ENCODE measurements at regions not wholly inside any gene's neighbourhood (a gene's known extent, or its start where the extent isn't known, plus 50 kb on each side); places are given as distances from the start of the nearest gene placed in this dataset.

- Mint-ChIP-seq H3K36me3 (ENCODE audit: low read depth) (no peaks in the 10 kb centered on the region), H3K4me1 (ENCODE audit: low read depth) (peaks cover 5% of the 10 kb centered on the region), H3K9me3 (ENCODE audit: low read depth) (no peaks in the 10 kb centered on the region), H3K4me3 (ENCODE audit: unreplicated experiment) (no peak overlapping the region), H3K27ac (ENCODE audit: unreplicated experiment) (no peak overlapping the region), H3K27me3 (ENCODE audit: low read depth) (no peaks in the 10 kb centered on the region)
- TF ChIP-seq CTCF (IDR thresholded peaks at IDR 0.05) = no peak
- DNase-seq (ENCODE audit: low spot score) = no peak
These were observed 167.4 kb downstream of the TMEM167A start for GRCh38 chr5:82909771-82910170.

DNA sequence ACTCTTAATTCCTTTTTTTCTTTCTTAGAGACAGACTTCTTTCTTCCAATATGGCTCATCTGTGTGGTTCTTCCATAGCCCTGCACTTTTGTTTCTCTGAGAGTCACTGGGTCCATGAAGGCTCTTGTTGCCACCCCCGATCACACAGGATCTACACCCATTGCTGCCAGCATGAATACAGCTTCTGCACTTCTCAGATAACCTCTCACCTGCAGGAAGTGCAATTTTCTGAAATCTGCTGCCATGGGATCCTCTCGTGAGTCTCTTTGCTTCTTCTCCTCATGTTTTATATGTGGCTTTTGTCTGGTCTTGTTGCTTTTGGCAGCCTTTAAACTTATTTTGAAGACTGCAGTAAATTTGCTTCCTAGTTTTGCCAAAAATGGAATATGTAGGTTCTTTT, 171.2 kb downstream of the TMEM167A start:
- no peak for DNase-seq (ENCODE audit: low spot score)

DNA sequence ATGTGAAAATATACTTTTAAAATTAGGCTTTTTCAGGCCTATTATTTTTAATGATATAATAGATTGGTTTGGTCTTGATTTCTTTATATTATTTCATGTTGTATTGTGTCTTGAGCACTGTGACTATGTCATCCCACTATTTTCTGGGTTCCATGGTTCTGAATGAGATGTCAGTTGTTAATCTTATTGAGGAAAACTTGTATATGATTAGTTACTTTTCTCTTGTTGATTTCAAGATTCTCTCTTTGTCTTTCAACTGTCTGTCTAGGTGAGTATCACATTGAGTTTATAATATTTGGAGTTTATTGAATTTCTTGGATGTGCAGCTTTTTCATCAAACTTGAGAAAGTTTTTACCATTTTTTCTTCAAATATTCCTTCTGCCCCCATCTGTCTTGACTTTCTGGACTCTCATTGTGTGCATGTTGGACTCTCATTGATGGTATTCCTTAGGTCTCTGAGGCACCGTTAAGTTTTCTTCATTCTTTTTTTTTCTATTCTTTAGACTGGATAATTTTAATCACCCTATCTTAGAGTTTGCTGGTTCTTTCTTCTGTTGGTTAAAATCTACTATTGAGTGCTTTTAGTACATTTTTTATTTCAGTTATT, 175.8 kb downstream of the TMEM167A start:
- peaks cover 12% of the 10 kb centered on the region for H3K36me3 Mint-ChIP-seq (ENCODE audit: low read depth)
- no peaks in the 10 kb centered on the region for H3K27me3 Mint-ChIP-seq (ENCODE audit: low read depth)
- peaks cover 43% of the 10 kb centered on the region for H3K9me3 Mint-ChIP-seq (ENCODE audit: low read depth)
- no peak for TF ChIP-seq CTCF (IDR thresholded peaks at IDR 0.05)
- DNase-seq (ENCODE audit: low spot score) = no peak
- H3K4me1 Mint-ChIP-seq (ENCODE audit: low read depth) = no peaks in the 10 kb centered on the region
- no peak overlapping the region for H3K4me3 Mint-ChIP-seq (ENCODE audit: unreplicated experiment)
- no peak overlapping the region for H3K27ac Mint-ChIP-seq (ENCODE audit: unreplicated experiment)

More for the DNA sequence above, 171.2 kb downstream of the TMEM167A start:
- Mint-ChIP-seq H3K4me3 (ENCODE audit: unreplicated experiment) (no peak overlapping the region), H3K27me3 (ENCODE audit: low read depth) (no peaks in the 10 kb centered on the region), H3K27ac (ENCODE audit: unreplicated experiment) (no peak overlapping the region), H3K9me3 (ENCODE audit: low read depth) (peaks cover 25% of the 10 kb centered on the region), H3K4me1 (ENCODE audit: low read depth) (peaks cover 5% of the 10 kb centered on the region), H3K36me3 (ENCODE audit: low read depth) (peaks cover 12% of the 10 kb centered on the region)
- TF ChIP-seq CTCF (IDR thresholded peaks at IDR 0.05) = no peak

DNA sequence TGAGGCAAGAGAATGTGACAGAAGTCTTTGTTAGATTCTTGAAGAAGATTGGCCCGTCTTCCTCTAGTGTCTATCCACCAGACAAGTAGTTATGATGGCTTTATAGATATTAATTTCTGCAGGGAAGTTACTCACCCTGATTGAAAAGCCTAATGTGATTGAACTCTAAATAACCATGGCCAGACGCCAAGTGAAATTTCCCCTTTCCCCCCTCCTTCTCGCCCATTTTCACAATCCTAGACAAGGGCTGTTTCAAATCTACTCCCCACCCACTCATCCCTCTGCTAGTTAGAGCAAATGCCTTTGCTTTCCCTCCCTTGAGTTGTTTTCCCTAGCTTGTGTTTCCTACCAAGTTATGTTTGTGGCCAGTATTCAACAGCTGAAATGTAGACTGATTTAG, 182.5 kb downstream of the TMEM167A start:
- H3K9me3 Mint-ChIP-seq (ENCODE audit: low read depth) = peaks cover 13% of the 10 kb centered on the region
- H3K4me3 Mint-ChIP-seq (ENCODE audit: unreplicated experiment) = no peak overlapping the region
- H3K36me3 Mint-ChIP-seq (ENCODE audit: low read depth) = no peaks in the 10 kb centered on the region
- H3K27ac Mint-ChIP-seq (ENCODE audit: unreplicated experiment) = no peak overlapping the region
- H3K27me3 Mint-ChIP-seq (ENCODE audit: low read depth) = no peaks in the 10 kb centered on the region
- no peak for DNase-seq (ENCODE audit: low spot score)
- no peak for TF ChIP-seq CTCF (IDR thresholded peaks at IDR 0.05)
- H3K4me1 Mint-ChIP-seq (ENCODE audit: low read depth) = peaks cover 11% of the 10 kb centered on the region

- Mint-ChIP-seq H3K9me3 (ENCODE audit: low read depth) (no peaks in the 10 kb centered on the region), H3K4me1 (ENCODE audit: low read depth) (peaks cover 35% of the 10 kb centered on the region), H3K27ac (ENCODE audit: unreplicated experiment) (no peak overlapping the region), H3K27me3 (ENCODE audit: low read depth) (no peaks in the 10 kb centered on the region), H3K36me3 (ENCODE audit: low read depth) (no peaks in the 10 kb centered on the region), H3K4me3 (ENCODE audit: unreplicated experiment) (no peak overlapping the region)
- DNase-seq (ENCODE audit: low spot score) = no peak
- TF ChIP-seq CTCF (IDR thresholded peaks at IDR 0.05) = no peak
These were observed 188.1 kb downstream of the TMEM167A start for GRCh38 chr5:82889088-82889487.

All from chondrocyte (in vitro differentiated cells).